Type B pancreatic cell (in vitro differentiated cells): ENCODE measurements at regions not wholly inside any gene's neighbourhood (a gene's known extent, or its start where the extent isn't known, plus 50 kb on each side); places are given as distances from the start of the nearest gene placed in this dataset.

Experiments
- DNase-seq: peaks from one replicate; pipeline ENCODE4 v3.0.0; 2021; ENCODE audit warnings: mixed read lengths; ENCODE audit not compliant: unreplicated experiment; ENCODE audit errors: extremely low spot score
- H3K27ac Mint-ChIP-seq: 2 replicates; pipeline ENCODE4 v1.8.0; 2021; ENCODE audit warnings: mild to moderate bottlenecking, mixed read lengths
- H3K27me3 Mint-ChIP-seq: 2 replicates; pipeline ENCODE4 v1.8.0; 2021; ENCODE audit warnings: mixed read lengths
- H3K36me3 Mint-ChIP-seq: 2 replicates; pipeline ENCODE4 v1.8.0; 2021; ENCODE audit warnings: mixed read lengths
- H3K4me1 Mint-ChIP-seq: one replicate; pipeline ENCODE4 v1.8.0; 2021; ENCODE audit warnings: mixed read lengths; ENCODE audit not compliant: unreplicated experiment
- H3K4me3 Mint-ChIP-seq: 2 replicates; pipeline ENCODE4 v1.8.0; 2021; ENCODE audit warnings: mild to moderate bottlenecking, mixed read lengths
- H3K9me3 Mint-ChIP-seq: 2 replicates; pipeline ENCODE4 v1.8.0; 2021; ENCODE audit warnings: mixed read lengths
- TF ChIP-seq, protein P1 (sequence below): fragments of 200-600 bp; sonication (generic); conservative IDR thresholded peaks from 2 replicates; pipeline ENCODE4 v1.5.0; 2021; ENCODE audit warnings: antibody characterized with exemption, mild to moderate bottlenecking

DNA sequence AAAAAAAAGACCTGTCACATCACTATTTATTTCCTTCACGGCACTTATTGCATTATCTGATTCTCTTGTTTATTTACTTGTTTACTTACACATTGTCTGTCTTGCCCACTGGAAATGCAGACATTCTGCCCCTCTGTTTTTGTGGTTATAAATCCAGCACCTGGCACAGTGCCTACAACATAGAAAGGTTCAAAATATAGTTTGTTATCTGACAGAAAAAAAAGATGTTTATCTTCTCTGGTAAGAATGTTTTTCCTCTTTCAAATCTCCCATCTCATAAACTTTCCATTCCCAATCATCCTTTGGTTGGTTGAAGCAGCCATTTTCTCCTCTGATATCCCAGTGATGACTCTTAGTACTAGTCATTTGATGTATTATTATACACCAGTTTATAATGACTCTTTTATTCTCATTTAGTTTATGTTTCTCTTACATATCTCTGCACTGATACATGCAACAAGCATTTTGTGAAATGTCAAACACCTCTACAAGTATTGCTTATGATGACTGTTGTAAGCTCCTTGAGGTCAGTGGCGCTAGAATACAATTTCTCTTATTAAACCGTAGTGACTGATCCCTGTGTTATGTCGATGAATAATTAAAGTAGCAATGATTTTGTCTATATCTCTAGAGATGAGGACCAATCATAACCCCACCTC, 398.4 kb upstream of the TBL1XR1 start:
- Mint-ChIP-seq H3K9me3 (no peaks in the 10 kb centered on the region), H3K4me3 (no peak overlapping the region), H3K27ac (no peak overlapping the region), H3K4me1 (peaks cover 65% of the 10 kb centered on the region), H3K27me3 (no peaks in the 10 kb centered on the region), H3K36me3 (no peaks in the 10 kb centered on the region)
- TF ChIP-seq, protein P1, sequence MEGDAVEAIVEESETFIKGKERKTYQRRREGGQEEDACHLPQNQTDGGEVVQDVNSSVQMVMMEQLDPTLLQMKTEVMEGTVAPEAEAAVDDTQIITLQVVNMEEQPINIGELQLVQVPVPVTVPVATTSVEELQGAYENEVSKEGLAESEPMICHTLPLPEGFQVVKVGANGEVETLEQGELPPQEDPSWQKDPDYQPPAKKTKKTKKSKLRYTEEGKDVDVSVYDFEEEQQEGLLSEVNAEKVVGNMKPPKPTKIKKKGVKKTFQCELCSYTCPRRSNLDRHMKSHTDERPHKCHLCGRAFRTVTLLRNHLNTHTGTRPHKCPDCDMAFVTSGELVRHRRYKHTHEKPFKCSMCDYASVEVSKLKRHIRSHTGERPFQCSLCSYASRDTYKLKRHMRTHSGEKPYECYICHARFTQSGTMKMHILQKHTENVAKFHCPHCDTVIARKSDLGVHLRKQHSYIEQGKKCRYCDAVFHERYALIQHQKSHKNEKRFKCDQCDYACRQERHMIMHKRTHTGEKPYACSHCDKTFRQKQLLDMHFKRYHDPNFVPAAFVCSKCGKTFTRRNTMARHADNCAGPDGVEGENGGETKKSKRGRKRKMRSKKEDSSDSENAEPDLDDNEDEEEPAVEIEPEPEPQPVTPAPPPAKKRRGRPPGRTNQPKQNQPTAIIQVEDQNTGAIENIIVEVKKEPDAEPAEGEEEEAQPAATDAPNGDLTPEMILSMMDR: no peak
- DNase-seq: no peak

DNA sequence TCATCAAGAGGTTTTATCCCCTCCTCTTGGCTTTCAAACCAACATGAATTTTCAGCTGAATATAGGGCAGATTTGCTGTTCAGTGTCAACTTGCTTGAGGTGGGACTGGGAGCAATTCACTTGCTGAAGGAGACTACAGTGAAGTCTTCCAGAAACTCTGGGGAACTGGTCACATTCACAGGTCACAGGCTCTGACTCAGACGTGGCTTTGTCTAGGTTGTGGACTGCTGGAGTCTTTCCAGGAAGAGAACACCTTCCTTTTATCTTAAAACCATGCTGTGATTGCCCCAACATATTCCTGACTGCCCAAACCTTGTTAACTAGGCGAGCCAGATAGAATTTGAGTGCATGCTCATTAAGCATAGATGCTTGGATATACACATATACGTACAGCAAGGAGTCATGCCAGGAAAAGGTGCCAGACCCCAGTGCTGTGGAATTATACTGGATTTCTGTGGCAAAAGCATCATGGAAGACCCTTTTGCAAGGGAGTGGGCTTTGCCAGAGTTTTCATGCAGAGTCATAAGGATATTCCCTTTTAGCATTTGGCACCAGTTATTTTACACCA, 399.1 kb upstream of the TBL1XR1 start:
- DNase-seq: no peak

DNA sequence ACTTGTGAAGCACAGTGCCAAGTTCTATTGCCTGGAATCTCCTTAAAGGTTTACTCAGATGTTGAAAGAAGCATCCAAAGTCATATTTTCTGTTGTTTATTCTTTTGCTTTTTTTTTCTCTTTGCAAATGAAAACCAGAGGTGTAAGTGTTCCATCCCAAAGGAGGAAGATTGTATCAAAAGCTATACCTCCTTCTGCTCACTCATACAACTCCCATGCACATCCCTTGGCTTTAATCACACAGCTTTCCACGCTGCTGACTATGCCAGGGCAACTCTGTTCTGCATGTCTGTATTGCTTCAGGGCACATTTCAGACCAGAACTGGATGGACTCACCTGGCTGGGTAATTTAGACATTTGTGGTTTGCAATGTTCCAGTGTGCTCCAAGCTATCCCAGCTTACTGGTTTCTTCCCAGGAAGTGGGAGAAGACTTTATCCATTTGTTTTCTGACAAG, 399.6 kb upstream of the TBL1XR1 start:
- H3K36me3 Mint-ChIP-seq: no peaks in the 10 kb centered on the region
- no peak for DNase-seq
- H3K4me1 Mint-ChIP-seq: peaks cover 64% of the 10 kb centered on the region
- no peak overlapping the region for H3K4me3 Mint-ChIP-seq
- H3K9me3 Mint-ChIP-seq: no peaks in the 10 kb centered on the region
- no peaks in the 10 kb centered on the region for H3K27me3 Mint-ChIP-seq
- TF ChIP-seq, protein P1: no peak
- H3K27ac Mint-ChIP-seq: peak overlapping the region; percentile 20

More for the DNA sequence above, 399.1 kb upstream of the TBL1XR1 start:
- TF ChIP-seq, protein P1: no peak
- Mint-ChIP-seq H3K4me3 (no peak overlapping the region), H3K27ac (no peak overlapping the region), H3K27me3 (no peaks in the 10 kb centered on the region), H3K9me3 (no peaks in the 10 kb centered on the region), H3K4me1 (peaks cover 65% of the 10 kb centered on the region), H3K36me3 (no peaks in the 10 kb centered on the region)

DNA sequence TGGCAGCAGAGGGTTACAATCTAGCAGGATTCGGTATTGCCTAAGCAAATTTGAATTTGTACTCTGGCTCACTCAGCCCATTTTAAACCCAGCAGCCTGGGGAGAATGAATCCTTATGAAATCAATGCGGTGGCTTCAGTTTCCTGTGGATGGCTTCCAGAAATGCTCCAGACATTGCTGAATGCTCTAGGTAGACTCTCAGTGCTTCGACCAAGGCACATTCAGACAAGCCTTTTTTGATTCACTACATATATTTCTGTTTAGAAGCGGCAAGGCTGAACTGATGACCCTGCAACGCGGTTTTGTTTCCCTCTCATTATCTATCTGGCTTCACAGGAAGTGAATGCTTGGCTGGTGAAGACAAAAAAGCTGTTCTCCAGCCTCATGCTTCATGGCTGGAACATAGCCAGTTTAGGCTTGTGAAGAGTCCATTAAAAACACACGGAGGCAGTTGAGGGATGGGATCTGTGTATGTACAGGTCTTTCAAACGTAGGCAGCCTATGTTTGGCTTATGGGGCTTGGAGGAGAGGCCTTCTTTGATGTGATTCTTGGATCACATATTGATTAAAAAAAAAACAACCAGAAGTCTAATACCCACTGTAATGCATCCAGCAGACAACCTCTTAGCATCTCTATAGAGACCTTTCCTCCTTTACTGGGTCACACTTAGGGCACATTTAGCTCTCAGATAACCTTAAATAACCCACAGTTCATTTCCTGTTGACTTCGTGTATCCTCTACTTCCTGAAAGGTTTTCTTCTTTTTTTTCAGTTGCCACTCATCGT, 400.2 kb upstream of the TBL1XR1 start:
- no peak for DNase-seq
- TF ChIP-seq, protein P1: no peak
- H3K36me3 Mint-ChIP-seq: no peaks in the 10 kb centered on the region
- H3K27ac Mint-ChIP-seq: peak overlapping the region; percentile 40
- no peaks in the 10 kb centered on the region for H3K27me3 Mint-ChIP-seq
- H3K4me3 Mint-ChIP-seq: peak overlapping the region; percentile 4
- H3K4me1 Mint-ChIP-seq: peaks cover 67% of the 10 kb centered on the region
- no peaks in the 10 kb centered on the region for H3K9me3 Mint-ChIP-seq

DNA sequence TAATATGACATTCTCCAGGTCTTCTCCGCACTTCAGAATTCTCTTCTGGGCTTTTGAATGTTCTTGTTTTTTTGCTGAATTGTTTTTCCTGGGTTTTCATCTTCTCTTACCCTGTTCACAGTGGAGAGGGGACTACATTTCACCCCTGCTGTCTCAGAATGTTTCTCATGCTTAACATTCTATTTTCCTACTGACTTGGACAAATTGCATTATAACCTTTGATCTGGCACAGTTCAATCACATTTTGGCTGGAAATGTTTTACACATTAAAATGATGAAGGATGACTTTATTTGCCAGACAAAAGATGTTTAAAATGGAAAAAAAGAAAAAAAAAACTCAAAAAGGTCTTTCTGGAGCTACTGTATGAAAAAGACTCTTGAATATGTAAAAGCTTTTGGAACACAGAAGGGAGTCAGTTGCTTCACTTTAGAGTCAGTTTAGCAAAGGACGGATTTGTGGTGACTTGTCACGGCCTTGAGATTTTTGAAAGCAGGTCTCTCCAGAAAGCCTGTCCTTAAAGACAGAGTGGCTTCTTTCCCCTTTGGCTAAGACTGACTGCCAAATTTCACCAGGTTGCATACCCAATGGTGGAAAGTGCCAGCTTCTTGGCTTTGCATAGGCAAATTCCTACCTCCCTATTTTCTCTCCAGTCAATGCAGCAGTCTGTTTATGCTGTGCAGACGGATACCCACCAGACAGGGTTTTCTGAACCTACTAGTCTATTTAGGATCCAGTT, 401.0 kb upstream of the TBL1XR1 start:
- H3K36me3 Mint-ChIP-seq: no peaks in the 10 kb centered on the region
- peak overlapping the region; percentile 40 for H3K27ac Mint-ChIP-seq
- TF ChIP-seq, protein P1: no peak
- no peak for DNase-seq
- no peaks in the 10 kb centered on the region for H3K27me3 Mint-ChIP-seq
- H3K9me3 Mint-ChIP-seq: no peaks in the 10 kb centered on the region
- peak overlapping the region; percentile 4 for H3K4me3 Mint-ChIP-seq
- peaks cover 72% of the 10 kb centered on the region for H3K4me1 Mint-ChIP-seq
